Keratinocyte (primary cell): ENCODE measurements at regions not wholly inside any gene's neighbourhood (a gene's known extent, or its start where the extent isn't known, plus 50 kb on each side); places are given as distances from the start of the nearest gene placed in this dataset.

ENCODE experiments used
- CTCF ChIP-seq, 3 experiments: IDR thresholded peaks in 1 of 3; conservative IDR thresholded peaks in 1 of 3; optimal IDR thresholded peaks in 1 of 3; 2 replicates in 2 of 3; 3 replicates in 1 of 3; pipeline versions ENCODE3 to v1.5.1; 2011; ENCODE audit warnings: low read length in 3 of 3, mild to moderate bottlenecking in 3 of 3, moderate library complexity in 2 of 3, control low read depth in 1 of 3, inconsistent platforms in 1 of 3; ENCODE audit not compliant: insufficient read depth in 2 of 3; ENCODE audit errors: extremely low read depth in 1 of 3
- EZH2 ChIP-seq: IDR thresholded peaks from one replicate; pipeline ENCODE4 v1.6.1; 2012; ENCODE audit warnings: inconsistent platforms, mild to moderate bottlenecking, low read length, moderate library complexity

- no peak for TF ChIP-seq CTCF (optimal IDR thresholded peaks at IDR 0.05 in 1 of 3, IDR thresholded peaks at IDR 0.05 in 1 of 3, conservative IDR thresholded peaks at IDR 0.05 in 1 of 3; ENCODE audit: extremely low read depth in 1 of 3, insufficient read depth in 2 of 3, low read length in 3 of 3)
- no peak for TF ChIP-seq EZH2
These were observed 382.4 kb upstream of the MMS22L start for GRCh38 chr6:97665446-97665845.
